Esophagus squamous epithelium (tissue), 5 donors: ENCODE measurements at regions not wholly inside any gene's neighbourhood (a gene's known extent, or its start where the extent isn't known, plus 50 kb on each side); places are given as distances from the start of the nearest gene placed in this dataset.
"Not testable (repeated sequence)": the region's sequence is repeated elsewhere in the genome, so short reads cannot be mapped to it uniquely, and the experiment has no call there.

Experiments
- DNase-seq: peaks from one replicate; lab custom pipeline; 2025; lab: John Stamatoyannopoulos, UW
- H3K27ac ChIP-seq, 4 donors: fragments of 200-600 bp; sonication (generic); one replicate each; pipeline ENCODE4 v1.5.1; 2016 to 2019; ENCODE audit warnings: mild to moderate bottlenecking in 1 of 4
- H3K27me3 ChIP-seq, 4 donors: fragments of 200-600 bp; sonication (generic); 1 replicate in 3 of 4; 2 replicates in 1 of 4; pipeline versions ENCODE4 v1.5.1 to v1.6.0; 2017 to 2021; ENCODE audit warnings: antibody characterized with exemption in 1 of 4
- H3K36me3 ChIP-seq, 3 donors: fragments of 200-600 bp; sonication (generic); one replicate each; pipeline ENCODE4 v1.5.1; 2016 to 2019
- H3K4me1 ChIP-seq, 3 donors: fragments of 200-600 bp; sonication (generic); one replicate each; pipeline ENCODE4 v1.5.1; 2017 to 2019
- H3K4me3 ChIP-seq, 4 donors: fragments of 200-600 bp; sonication (generic); 1 replicate in 3 of 4; 2 replicates in 1 of 4; pipeline ENCODE4 v1.5.1; 2016 to 2019; ENCODE audit warnings: mild to moderate bottlenecking in 2 of 4, moderate library complexity in 1 of 4
- H3K9me3 ChIP-seq, 3 donors: fragments of 200-600 bp; sonication (generic); one replicate each; pipeline ENCODE4 v1.5.1; 2016 to 2019
- POLR2A ChIP-seq, 4 donors: fragments of 450-650 bp; IDR thresholded peaks; one replicate each; pipeline ENCODE4 v1.6.1; 2017; ENCODE audit warnings: antibody characterized with exemption in 4 of 4, mild to moderate bottlenecking in 4 of 4, moderate library complexity in 3 of 4
- WGBS, 2 donors: methylation state at CpG; one replicate each; pipeline ENCODE4 v1.1.5; 2018; 5-methylcytosine and 5-hydroxymethylcytosine counted together
- intact Hi-C: fragments of 100-400 bp; cut with DNase I; formaldehyde crosslinking; loops from one replicate; pipeline ENCODE4 v1.15.0; 2022
- TF ChIP-seq, protein P1 (sequence below), 6 experiments: fragments of 450-650 bp in 4 of 6; fragments of 200-600 bp in 2 of 6; sonication (generic) in 2 of 6; IDR thresholded peaks; one replicate each; pipeline ENCODE4 v1.5.1; 2016 to 2019; ENCODE audit warnings: antibody characterized with exemption in 6 of 6, mild to moderate bottlenecking in 4 of 6, moderate library complexity in 4 of 6
- donor health status: DM: yes; HTN: yes; CAD: no.

DNA sequence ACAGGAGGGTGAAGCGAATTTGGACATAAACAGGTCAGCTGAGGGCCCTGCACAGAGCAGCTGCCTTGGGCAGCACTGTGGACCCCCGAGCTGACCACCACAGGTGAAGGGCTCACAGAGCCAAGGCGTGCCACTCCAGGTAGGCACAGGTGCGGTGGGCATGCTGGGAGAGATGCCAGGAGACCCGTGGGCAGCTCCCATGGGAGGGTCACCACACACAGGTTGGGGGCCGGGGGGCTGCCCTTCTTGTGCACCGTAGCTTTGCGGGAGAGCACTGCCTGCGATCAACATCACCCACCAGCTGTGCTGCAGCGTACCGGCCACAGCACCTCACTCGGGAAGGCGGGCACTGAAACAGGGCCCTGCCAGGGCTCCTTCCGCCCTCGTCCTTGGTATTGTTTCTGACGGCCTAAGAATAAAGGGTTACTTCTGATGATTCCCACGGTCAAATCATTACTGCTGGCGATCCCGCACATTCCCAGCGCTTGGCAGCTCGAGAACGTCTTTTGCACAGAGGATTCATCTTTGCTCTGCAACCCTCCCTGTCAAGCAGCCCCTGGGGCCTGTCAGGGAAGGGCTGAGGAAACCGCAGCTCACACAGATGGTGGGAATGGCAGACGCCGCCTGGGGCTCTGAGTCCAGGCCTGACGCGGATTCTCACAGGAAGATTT, 181.7 kb downstream of the BANP start:
- H3K4me3 ChIP-seq, result no peak overlapping the region
- intact Hi-C loops, result no loop called here
- no peak for TF ChIP-seq POLR2A (IDR thresholded peaks at IDR 0.05)
- TF ChIP-seq, protein P1, sequence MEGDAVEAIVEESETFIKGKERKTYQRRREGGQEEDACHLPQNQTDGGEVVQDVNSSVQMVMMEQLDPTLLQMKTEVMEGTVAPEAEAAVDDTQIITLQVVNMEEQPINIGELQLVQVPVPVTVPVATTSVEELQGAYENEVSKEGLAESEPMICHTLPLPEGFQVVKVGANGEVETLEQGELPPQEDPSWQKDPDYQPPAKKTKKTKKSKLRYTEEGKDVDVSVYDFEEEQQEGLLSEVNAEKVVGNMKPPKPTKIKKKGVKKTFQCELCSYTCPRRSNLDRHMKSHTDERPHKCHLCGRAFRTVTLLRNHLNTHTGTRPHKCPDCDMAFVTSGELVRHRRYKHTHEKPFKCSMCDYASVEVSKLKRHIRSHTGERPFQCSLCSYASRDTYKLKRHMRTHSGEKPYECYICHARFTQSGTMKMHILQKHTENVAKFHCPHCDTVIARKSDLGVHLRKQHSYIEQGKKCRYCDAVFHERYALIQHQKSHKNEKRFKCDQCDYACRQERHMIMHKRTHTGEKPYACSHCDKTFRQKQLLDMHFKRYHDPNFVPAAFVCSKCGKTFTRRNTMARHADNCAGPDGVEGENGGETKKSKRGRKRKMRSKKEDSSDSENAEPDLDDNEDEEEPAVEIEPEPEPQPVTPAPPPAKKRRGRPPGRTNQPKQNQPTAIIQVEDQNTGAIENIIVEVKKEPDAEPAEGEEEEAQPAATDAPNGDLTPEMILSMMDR (IDR thresholded peaks at IDR 0.05), result no peak

GRCh38 chr16:88133507-88133843, 182.2 kb downstream of the BANP start:
- TF ChIP-seq, protein P1 (IDR thresholded peaks at IDR 0.05), result no peak
- TF ChIP-seq POLR2A (IDR thresholded peaks at IDR 0.05), result no peak
- Histone ChIP-seq H3K36me3 (no peaks in the 10 kb centered on the region), H3K4me3 (no peak overlapping the region), H3K4me1 (no peaks in the 10 kb centered on the region), H3K27ac (no peak overlapping the region), H3K9me3 (peaks cover 0 to 3% (median 0%) of the 10 kb centered on the region in 3 donors), H3K27me3 (peaks cover 0 to 38% (median 0%) of the 10 kb centered on the region in 4 donors)
- WGBS, 2 donors, result 82 to 88% methylated on average over 4 of the region's 4 CpGs
- intact Hi-C loops, result no loop called here
- DNase-seq, result no peak

More for the DNA sequence above, 181.7 kb downstream of the BANP start:
- no peak for DNase-seq
- H3K36me3 ChIP-seq, result no peaks in the 10 kb centered on the region
- 86 to 88% methylated on average over 18 to 20 of the region's 27 CpGs for WGBS, 2 donors
- H3K27ac ChIP-seq, result no peak overlapping the region
- H3K27me3 ChIP-seq, result peaks cover 0 to 37% (median 0%) of the 10 kb centered on the region in 4 donors
- H3K4me1 ChIP-seq, result no peaks in the 10 kb centered on the region
- no peaks in the 10 kb centered on the region for H3K9me3 ChIP-seq

DNA sequence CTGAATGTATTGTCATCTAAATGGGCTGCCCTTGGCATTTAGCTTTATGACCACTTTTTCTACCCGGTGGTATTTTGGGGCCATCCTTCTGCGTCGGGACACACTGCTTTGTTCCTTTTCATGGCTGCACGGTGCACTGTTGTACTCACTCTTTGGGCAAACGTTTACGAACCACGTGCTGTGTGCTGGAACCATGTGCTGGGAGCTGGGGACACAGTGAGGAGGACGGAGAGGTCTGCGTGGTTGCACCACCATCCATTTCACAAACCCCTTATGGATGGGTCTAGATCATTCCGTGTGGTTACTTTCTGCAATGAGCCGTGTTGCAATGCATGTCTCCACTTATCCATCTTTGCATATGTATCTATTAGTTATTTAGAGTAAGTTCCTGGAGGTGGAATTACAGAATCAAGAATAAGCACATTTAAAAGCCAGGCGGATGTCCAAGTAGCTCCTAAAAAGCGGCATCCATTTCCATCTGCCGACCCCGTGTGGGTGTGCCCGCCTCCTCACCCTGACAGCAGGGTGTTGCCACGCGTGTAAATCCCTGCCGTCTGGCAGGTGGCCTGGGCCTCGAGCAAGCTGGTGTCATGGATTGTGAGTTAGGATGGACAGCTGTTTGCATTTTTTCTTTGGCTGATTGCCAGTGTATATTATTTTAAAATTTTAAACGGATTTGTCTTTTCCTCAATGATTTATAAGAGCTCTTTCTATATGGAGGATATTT, 183.1 kb downstream of the BANP start:
- H3K4me3 ChIP-seq, H3K27ac ChIP-seq, H3K4me1 ChIP-seq, H3K36me3 ChIP-seq, intact Hi-C loops, DNase-seq: not testable (repeated sequence)
- peaks cover 0 to 11% (median 6%) of the 10 kb centered on the region in 3 donors for H3K9me3 ChIP-seq
- peaks cover 0 to 30% (median 0%) of the 10 kb centered on the region in 4 donors for H3K27me3 ChIP-seq
- WGBS, 2 donors, result 44 to 73% methylated on average over 21 of the region's 21 CpGs

GRCh38 chr16:88134899-88135682, 183.9 kb downstream of the BANP start:
- H3K9me3 ChIP-seq, result peaks cover 0 to 12% (median 7%) of the 10 kb centered on the region in 3 donors
- H3K27me3 ChIP-seq, result peaks cover 0 to 22% (median 0%) of the 10 kb centered on the region in 4 donors
- H3K27ac ChIP-seq, H3K4me1 ChIP-seq, H3K4me3 ChIP-seq, intact Hi-C loops, DNase-seq, H3K36me3 ChIP-seq: not testable (repeated sequence)
- WGBS, 2 donors, result 60 to 65% methylated on average over 1 to 5 of the region's 24 CpGs

- DNase-seq, H3K27ac ChIP-seq, H3K4me1 ChIP-seq, intact Hi-C loops, H3K36me3 ChIP-seq, H3K4me3 ChIP-seq: not testable (repeated sequence)
- peaks cover 0 to 21% (median 0%) of the 10 kb centered on the region in 4 donors for H3K27me3 ChIP-seq
- 59 to 74% methylated on average over 6 to 9 of the region's 13 CpGs for WGBS, 2 donors
- H3K9me3 ChIP-seq, result peaks cover 0 to 12% (median 7%) of the 10 kb centered on the region in 3 donors
These were observed 185.0 kb downstream of the BANP start for GRCh38 chr16:88136211-88136713.

DNA sequence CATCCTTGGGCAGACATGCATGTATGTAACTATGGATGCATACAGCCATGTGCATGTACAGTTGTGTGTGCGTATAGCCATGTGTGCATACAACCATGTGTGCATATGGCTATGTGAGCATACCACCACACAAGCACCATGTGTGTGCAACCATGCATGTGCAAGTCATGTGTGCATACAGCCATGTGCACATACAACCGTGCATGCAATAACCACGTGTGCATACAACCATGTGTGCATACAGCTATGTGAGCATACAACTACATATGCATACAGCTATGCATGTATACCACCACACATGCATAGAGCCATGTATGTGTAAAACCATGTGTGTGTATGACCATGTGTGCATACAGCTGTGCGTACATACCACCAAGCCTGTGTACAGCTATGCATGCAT, 185.7 kb downstream of the BANP start:
- peaks cover 0 to 16% (median 0%) of the 10 kb centered on the region in 4 donors for H3K27me3 ChIP-seq
- DNase-seq, H3K27ac ChIP-seq, H3K4me1 ChIP-seq, H3K36me3 ChIP-seq, intact Hi-C loops, H3K4me3 ChIP-seq: not testable (repeated sequence)
- H3K9me3 ChIP-seq, result peaks cover 0 to 12% (median 7%) of the 10 kb centered on the region in 3 donors
- WGBS, 2 donors, result 93 to 94% methylated on average over 3 to 4 of the region's 4 CpGs

DNA sequence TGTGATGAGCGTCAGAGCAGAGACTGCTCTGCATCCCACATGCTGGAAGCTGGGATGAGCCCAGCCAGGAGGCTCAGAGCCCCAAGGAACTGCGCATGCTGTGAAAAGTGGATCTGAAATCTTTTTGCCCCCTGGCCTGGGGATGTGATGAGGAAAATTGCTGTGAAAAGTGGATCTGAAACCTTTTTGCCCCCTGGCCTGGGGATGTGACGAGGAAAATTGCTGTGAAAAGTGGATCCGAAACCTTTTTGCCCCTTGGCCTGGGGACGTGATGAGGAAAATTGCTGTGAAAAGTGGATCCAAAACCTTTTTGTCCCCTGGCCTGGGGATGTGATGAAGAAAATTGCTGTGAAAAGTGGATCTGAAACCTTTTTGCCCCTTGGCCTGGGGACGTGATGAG, 187.9 kb downstream of the BANP start:
- intact Hi-C loops, H3K4me3 ChIP-seq, H3K36me3 ChIP-seq, H3K4me1 ChIP-seq, H3K27ac ChIP-seq, DNase-seq: not testable (repeated sequence)
- 73 to 80% methylated on average over 2 to 6 of the region's 6 CpGs for WGBS, 2 donors
- Histone ChIP-seq H3K9me3 (peaks cover 0 to 12% (median 7%) of the 10 kb centered on the region in 3 donors), H3K27me3 (peaks cover 0 to 15% (median 0%) of the 10 kb centered on the region in 4 donors)

DNA sequence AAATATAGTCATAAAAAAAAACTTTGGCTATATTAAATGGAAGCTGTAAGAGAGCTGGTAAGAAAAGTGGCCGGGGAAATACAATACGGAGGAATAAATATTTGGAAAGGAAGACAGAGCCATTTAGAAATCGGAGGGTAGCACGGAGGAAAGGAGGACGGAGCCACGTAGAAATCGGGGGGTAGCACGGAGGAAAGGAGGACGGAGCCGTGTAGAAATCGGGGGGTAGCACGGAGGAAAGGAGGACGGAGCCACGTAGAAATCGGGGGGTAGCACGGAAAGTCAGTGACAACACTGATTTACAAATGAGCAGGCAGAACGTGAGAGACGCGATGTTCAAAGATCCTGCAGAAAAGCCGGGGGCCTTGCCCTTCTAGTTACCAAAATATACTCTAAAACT, 189.0 kb downstream of the BANP start:
- Histone ChIP-seq H3K27me3 (peaks cover 0 to 15% (median 0%) of the 10 kb centered on the region in 4 donors), H3K9me3 (peaks cover 0 to 12% (median 7%) of the 10 kb centered on the region in 3 donors)
- 91 to 92% methylated on average over 20 of the region's 20 CpGs for WGBS, 2 donors
- H3K27ac ChIP-seq, H3K36me3 ChIP-seq, intact Hi-C loops, DNase-seq, H3K4me1 ChIP-seq, H3K4me3 ChIP-seq: not testable (repeated sequence)
